GM21737 (cell line): ENCODE measurements at regions not wholly inside any gene's neighbourhood (a gene's known extent, or its start where the extent isn't known, plus 50 kb on each side); places are given as distances from the start of the nearest gene placed in this dataset.

Experiments used
- ATAC-seq: cut with Tn5 transposase; IDR thresholded peaks from one replicate; pipeline ENCODE4 v1.9.1; 2021; ENCODE audit warnings: mild to moderate bottlenecking, moderate library complexity; ENCODE audit not compliant: unreplicated experiment

GRCh38 chr15:97653896-97654295 is 306.6 kb upstream of the ARRDC4 start:
- ATAC-seq, result no peak

GRCh38 chr15:97654481-97655076 is 305.9 kb upstream of the ARRDC4 start:
- ATAC-seq, result no peak

GRCh38 chr15:97661796-97662195 is 298.7 kb upstream of the ARRDC4 start:
- ATAC-seq, result no peak

GRCh38 chr15:97672586-97672985 is 287.9 kb upstream of the ARRDC4 start:
- ATAC-seq, result no peak

GRCh38 chr15:97678656-97679055 is 281.8 kb upstream of the ARRDC4 start:
- no peak for ATAC-seq

GRCh38 chr15:97679106-97679688 is 281.3 kb upstream of the ARRDC4 start:
- no peak for ATAC-seq

GRCh38 chr15:97680606-97681220 is 279.8 kb upstream of the ARRDC4 start:
- ATAC-seq, result no peak

- no peak for ATAC-seq
These were observed 276.7 kb upstream of the ARRDC4 start for GRCh38 chr15:97683831-97684230.

GRCh38 chr15:97684249-97684648 is 276.3 kb upstream of the ARRDC4 start:
- no peak for ATAC-seq

- ATAC-seq, result no peak
These were observed 274.2 kb upstream of the ARRDC4 start for GRCh38 chr15:97686324-97686723.

GRCh38 chr15:97687654-97688053 is 272.8 kb upstream of the ARRDC4 start:
- ATAC-seq, result no peak

GRCh38 chr15:97688177-97688576 is 272.3 kb upstream of the ARRDC4 start:
- no peak for ATAC-seq

GRCh38 chr15:97688886-97689285 is 271.6 kb upstream of the ARRDC4 start:
- no peak for ATAC-seq

- ATAC-seq, result no peak
These were observed 269.4 kb upstream of the ARRDC4 start for GRCh38 chr15:97691078-97691477.

- no peak for ATAC-seq
These were observed 268.7 kb upstream of the ARRDC4 start for GRCh38 chr15:97691799-97692198.

GRCh38 chr15:97692301-97693015 is 268.0 kb upstream of the ARRDC4 start:
- ATAC-seq, result no peak

GRCh38 chr15:97694456-97694855 is 266.0 kb upstream of the ARRDC4 start:
- ATAC-seq, result no peak

GRCh38 chr15:97703400-97703799 is 257.1 kb upstream of the ARRDC4 start:
- ATAC-seq, result no peak

- ATAC-seq, result no peak
These were observed 254.4 kb upstream of the ARRDC4 start for GRCh38 chr15:97706059-97706458.

- ATAC-seq, result no peak
These were observed 252.3 kb upstream of the ARRDC4 start for GRCh38 chr15:97708252-97708651.

- ATAC-seq, result no peak
These were observed 248.0 kb upstream of the ARRDC4 start for GRCh38 chr15:97712530-97712929.

- no peak for ATAC-seq
These were observed 242.7 kb upstream of the ARRDC4 start for GRCh38 chr15:97717806-97718205.
